Aorta (tissue), 5 donors: ENCODE measurements at regions not wholly inside any gene's neighbourhood (a gene's known extent, or its start where the extent isn't known, plus 50 kb on each side); places are given as distances from the start of the nearest gene placed in this dataset.

Experiments used
- ATAC-seq: fragments of 200-7000 bp; cut with Tn5 transposase; one replicate; pipeline ENCODE4 v1.9.1; 2022; ENCODE audit warnings: moderate library complexity; ENCODE audit not compliant: low FRiP score
- DNase-seq, 2 donors: peaks; one replicate each; pipeline ENCODE4 v3.0.0-alpha.2; 2020
- H3K27ac ChIP-seq, 2 donors: one replicate each; pipeline ENCODE4 v1.5.1; 2013; ENCODE audit warnings: low read length in 2 of 2, mild to moderate bottlenecking in 2 of 2, moderate library complexity in 2 of 2, control low read depth in 1 of 2, inconsistent platforms in 1 of 2, low read depth in 1 of 2
- H3K27me3 ChIP-seq, 2 donors: one replicate each; pipeline ENCODE4 v1.6.1; 2013; ENCODE audit warnings: control low read depth in 1 of 2, low read length in 1 of 2, mild to moderate bottlenecking in 1 of 2, moderate library complexity in 1 of 2; ENCODE audit not compliant: insufficient read depth in 2 of 2, control insufficient read depth in 1 of 2
- H3K36me3 ChIP-seq, 2 donors: one replicate each; pipeline ENCODE4 v1.6.1; 2013; ENCODE audit warnings: control low read depth in 1 of 2, low read length in 1 of 2, mild to moderate bottlenecking in 1 of 2; ENCODE audit not compliant: insufficient read depth in 2 of 2, control insufficient read depth in 1 of 2
- H3K4me1 ChIP-seq, 2 donors: one replicate each; pipeline ENCODE4 v1.6.1; 2013; ENCODE audit warnings: low read length in 2 of 2, control low read depth in 1 of 2, mild to moderate bottlenecking in 1 of 2, moderate library complexity in 1 of 2; ENCODE audit not compliant: insufficient read depth in 2 of 2, control insufficient read depth in 1 of 2
- H3K4me3 ChIP-seq, 2 donors: one replicate each; pipeline ENCODE4 v1.5.1; 2013; ENCODE audit warnings: low read length in 2 of 2, control low read depth in 1 of 2, mild to moderate bottlenecking in 1 of 2
- H3K9me3 ChIP-seq: one replicate; pipeline ENCODE4 v1.6.1; 2013; ENCODE audit warnings: mild to moderate bottlenecking, low read length; ENCODE audit not compliant: control insufficient read depth
- WGBS, 2 donors: extraction: QIAGEN DNeasy Blood & Tissue Kit; methylation state at CpG; one replicate each; pipeline ENCODE4 v1.1.7; 2013; 5-methylcytosine and 5-hydroxymethylcytosine counted together
- intact Hi-C, 2 donors: fragments of 100-400 bp; cut with DNase I; formaldehyde crosslinking; loops; one replicate each; pipeline versions ENCODE4 v1.14.2 to v1.15.0; 2022
- donor health status: healthy with polysubstance abuse.
- donor health status: Bipolar disorder and iron deficiency.
- donor health status: DM: no; HTN: no; CAD: no.
- donor health status: DM: no; HTN: no; CAD: no.
- donor health status: DM: yes; HTN: yes; CAD: no.

- Histone ChIP-seq H3K9me3 (no peaks in the 10 kb centered on the region), H3K4me1 (no peaks in the 10 kb centered on the region), H3K4me3 (no peak overlapping the region), H3K27me3 (no peaks in the 10 kb centered on the region), H3K27ac (no peak overlapping the region), H3K36me3 (no peaks in the 10 kb centered on the region)
- no peak for DNase-seq
- ATAC-seq: no peak
- WGBS, 2 donors: 91 to 93% methylated on average over 3 of the region's 3 CpGs
- intact Hi-C loops: no loop called here
These were observed 100.0 kb downstream of the IL12A start for GRCh38 chr3:160088492-160089137.

- H3K4me3 ChIP-seq: no peak overlapping the region
- WGBS, 2 donors: 92 to 93% methylated on average over 4 of the region's 4 CpGs
- intact Hi-C loops: no loop called here
- no peak for DNase-seq
- H3K9me3 ChIP-seq: no peaks in the 10 kb centered on the region
- no peak for ATAC-seq
- no peaks in the 10 kb centered on the region for H3K4me1 ChIP-seq
- no peaks in the 10 kb centered on the region for H3K27me3 ChIP-seq
- H3K27ac ChIP-seq: no peak overlapping the region
- no peaks in the 10 kb centered on the region for H3K36me3 ChIP-seq
These were observed 102.0 kb downstream of the IL12A start for GRCh38 chr3:160090653-160091052.

DNA sequence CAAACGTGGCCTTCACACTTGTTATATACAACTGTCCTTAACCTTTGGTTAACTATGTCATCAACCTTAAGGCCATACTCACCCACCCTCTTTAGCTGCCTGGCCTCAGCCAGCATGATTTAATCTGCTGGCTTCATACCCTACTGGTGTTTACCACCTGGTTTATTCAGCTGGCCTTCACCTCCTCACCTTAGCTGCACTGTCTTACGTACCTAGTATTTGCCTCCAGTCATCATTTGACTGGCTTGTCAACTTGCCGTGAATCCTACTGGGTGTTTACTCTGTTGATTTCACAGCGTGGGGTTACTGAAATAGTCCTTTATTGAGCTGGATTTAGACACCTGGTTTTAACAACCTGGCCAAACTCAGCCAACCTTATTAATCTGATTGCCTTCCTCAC, 102.8 kb downstream of the IL12A start:
- intact Hi-C loops: no loop called here
- no peaks in the 10 kb centered on the region for H3K27me3 ChIP-seq
- no peak overlapping the region for H3K27ac ChIP-seq
- 89 to 92% methylated on average over 4 of the region's 4 CpGs for WGBS, 2 donors
- no peaks in the 10 kb centered on the region for H3K36me3 ChIP-seq
- ATAC-seq (no peak), DNase-seq (no peak)
- H3K9me3 ChIP-seq: no peaks in the 10 kb centered on the region
- no peak overlapping the region for H3K4me3 ChIP-seq
- no peaks in the 10 kb centered on the region for H3K4me1 ChIP-seq

GRCh38 chr3:160092760-160093159, 104.1 kb downstream of the IL12A start:
- Histone ChIP-seq H3K27ac (no peak overlapping the region), H3K4me1 (no peaks in the 10 kb centered on the region), H3K4me3 (no peak overlapping the region), H3K9me3 (no peaks in the 10 kb centered on the region), H3K27me3 (no peaks in the 10 kb centered on the region), H3K36me3 (no peaks in the 10 kb centered on the region)
- WGBS, 2 donors: 95 to 96% methylated on average over 4 of the region's 4 CpGs
- no peak for ATAC-seq
- DNase-seq: no peak
- intact Hi-C loops: no loop called here

DNA sequence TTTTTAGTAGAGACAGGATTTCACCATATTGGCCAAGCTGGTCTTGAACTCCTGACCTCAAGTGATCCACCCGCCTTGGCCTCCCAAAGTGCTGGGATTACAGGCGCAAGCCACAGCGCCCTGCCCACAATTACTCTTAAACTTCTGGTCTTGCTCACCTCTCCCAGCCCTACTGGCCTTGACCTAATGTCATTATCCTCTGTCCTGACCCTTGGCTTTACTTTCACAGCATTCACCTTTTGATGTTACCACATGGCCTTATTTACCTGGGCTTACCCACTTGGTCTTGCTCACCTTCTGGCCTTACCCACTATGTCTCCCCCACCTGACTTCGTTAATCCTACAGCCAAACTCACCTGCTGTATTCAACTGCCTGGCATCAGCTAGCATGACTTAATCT, 105.9 kb downstream of the IL12A start:
- no peaks in the 10 kb centered on the region for H3K4me1 ChIP-seq
- no peaks in the 10 kb centered on the region for H3K9me3 ChIP-seq
- H3K27me3 ChIP-seq: no peaks in the 10 kb centered on the region
- DNase-seq (no peak), ATAC-seq (no peak)
- H3K36me3 ChIP-seq: no peaks in the 10 kb centered on the region
- 91 to 94% methylated on average over 4 of the region's 4 CpGs for WGBS, 2 donors
- intact Hi-C loops: no loop called here
- no peak overlapping the region for H3K27ac ChIP-seq
- H3K4me3 ChIP-seq: no peak overlapping the region

- H3K9me3 ChIP-seq: no peaks in the 10 kb centered on the region
- no peaks in the 10 kb centered on the region for H3K4me1 ChIP-seq
- H3K36me3 ChIP-seq: no peaks in the 10 kb centered on the region
- DNase-seq (no peak), ATAC-seq (no peak)
- 94 to 95% methylated on average over 11 of the region's 11 CpGs for WGBS, 2 donors
- intact Hi-C loops: no loop called here
- no peak overlapping the region for H3K4me3 ChIP-seq
- no peak overlapping the region for H3K27ac ChIP-seq
- no peaks in the 10 kb centered on the region for H3K27me3 ChIP-seq
These were observed 108.8 kb downstream of the IL12A start for GRCh38 chr3:160097478-160097877.

DNA sequence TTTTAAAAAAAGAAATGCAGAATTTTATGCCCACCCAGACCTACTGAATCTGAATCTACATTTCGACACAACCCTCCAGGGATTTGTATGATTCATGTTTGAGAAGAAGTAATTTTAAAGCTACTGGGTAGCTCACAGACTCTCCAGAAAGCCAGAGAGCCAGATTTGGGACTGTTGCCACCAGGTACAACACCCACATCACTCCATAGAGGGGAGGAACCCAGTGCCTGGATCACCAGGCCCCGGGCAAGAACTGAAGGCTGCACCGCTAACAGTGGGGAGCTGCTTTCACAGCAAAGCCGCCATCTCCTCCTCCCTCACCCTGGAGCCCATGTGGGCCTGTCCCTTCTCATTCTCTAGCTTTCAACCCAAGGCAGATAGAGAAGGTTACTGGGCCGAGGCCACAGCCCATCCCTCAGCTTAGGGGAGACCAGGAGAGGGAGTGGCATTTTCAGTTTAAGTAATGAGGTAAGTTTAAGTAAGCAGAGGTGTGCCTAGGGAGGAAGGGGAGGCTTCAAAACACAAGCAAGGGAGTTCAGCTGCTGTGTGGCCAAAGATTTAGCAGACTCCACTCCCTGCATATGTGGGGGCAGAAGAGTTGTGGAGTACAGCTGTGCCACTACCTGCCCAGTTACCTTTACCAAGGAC, 109.8 kb downstream of the IL12A start:
- Histone ChIP-seq H3K9me3 (no peaks in the 10 kb centered on the region), H3K27ac (no peak overlapping the region), H3K36me3 (no peaks in the 10 kb centered on the region), H3K4me3 (no peak overlapping the region), H3K27me3 (no peaks in the 10 kb centered on the region), H3K4me1 (no peaks in the 10 kb centered on the region)
- 74 to 75% methylated on average over 5 of the region's 5 CpGs for WGBS, 2 donors
- intact Hi-C loops: no loop called here
- no peak for ATAC-seq
- DNase-seq: no peak

- DNase-seq: no peak
- Histone ChIP-seq H3K27me3 (no peaks in the 10 kb centered on the region), H3K4me1 (no peaks in the 10 kb centered on the region), H3K27ac (no peak overlapping the region), H3K9me3 (no peaks in the 10 kb centered on the region), H3K36me3 (no peaks in the 10 kb centered on the region), H3K4me3 (no peak overlapping the region)
- intact Hi-C loops: no loop called here
- no peak for ATAC-seq
- 58 to 62% methylated on average over 3 of the region's 3 CpGs for WGBS, 2 donors
These were observed 110.4 kb downstream of the IL12A start for GRCh38 chr3:160098926-160099626.

- no peak for DNase-seq
- Histone ChIP-seq H3K9me3 (no peaks in the 10 kb centered on the region), H3K36me3 (no peaks in the 10 kb centered on the region), H3K4me3 (no peak overlapping the region), H3K27me3 (no peaks in the 10 kb centered on the region), H3K4me1 (no peaks in the 10 kb centered on the region), H3K27ac (no peak overlapping the region)
- WGBS, 2 donors: 72 to 74% methylated on average over 5 of the region's 5 CpGs
- ATAC-seq: no peak
- intact Hi-C loops: no loop called here
These were observed 111.2 kb downstream of the IL12A start for GRCh38 chr3:160099834-160100233.
